ENCODE measurements at regions not wholly inside any gene's neighbourhood (a gene's known extent, or its start where the extent isn't known, plus 50 kb on each side); places are given as distances from the start of the nearest gene placed in this dataset.

DNA sequence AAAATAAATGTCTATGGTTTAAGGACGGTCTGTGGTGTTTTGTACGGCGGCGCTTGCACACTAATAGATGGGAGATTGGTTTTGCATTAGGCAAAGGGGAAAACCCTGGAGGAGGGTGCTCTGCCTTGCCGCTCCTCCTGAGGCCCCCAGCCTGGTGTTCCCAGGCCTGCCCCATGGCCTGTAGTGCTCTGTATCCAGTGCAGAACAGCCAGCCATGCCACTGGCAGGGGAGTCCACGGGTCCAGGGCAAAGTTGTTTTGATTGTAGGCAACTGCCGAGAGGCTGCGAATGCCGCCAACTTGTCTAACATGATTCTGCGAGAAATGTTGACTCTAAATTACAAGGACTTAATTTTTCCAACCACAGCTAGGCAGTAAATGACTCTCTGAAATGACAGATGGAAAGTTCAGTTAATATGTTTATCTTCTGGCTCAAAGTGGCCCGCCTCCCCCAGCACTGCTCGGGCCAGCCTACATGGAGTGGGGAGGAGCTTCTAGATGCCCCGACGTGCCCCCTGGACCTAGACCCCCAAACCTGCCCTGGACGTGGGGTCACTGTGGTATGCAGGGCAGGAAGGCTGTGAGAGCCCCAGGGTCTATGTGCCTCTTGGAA is 104.6 kb upstream of the GDF10 start:
- no peak for DNase-seq

DNA sequence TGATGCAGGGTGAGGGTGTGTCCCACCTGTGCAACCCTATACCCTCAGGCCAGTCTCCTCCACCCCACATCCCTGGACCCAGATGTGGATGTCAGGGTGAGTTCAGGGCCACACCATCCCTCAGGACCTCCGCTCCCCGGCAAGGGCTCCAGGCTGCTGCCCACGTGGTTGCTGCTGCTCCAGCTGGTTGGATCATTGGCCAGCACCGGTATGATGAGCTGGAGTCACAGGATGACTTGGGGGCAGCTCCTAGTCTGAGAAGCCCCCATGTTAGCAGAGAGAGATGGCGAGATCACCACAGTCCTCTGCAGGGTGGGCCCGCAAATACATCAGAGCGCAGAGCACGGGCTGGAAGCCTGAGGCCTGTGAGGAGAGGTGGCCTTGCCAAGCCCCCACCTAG is 103.3 kb upstream of the GDF10 start:
- no peak for DNase-seq

DNA sequence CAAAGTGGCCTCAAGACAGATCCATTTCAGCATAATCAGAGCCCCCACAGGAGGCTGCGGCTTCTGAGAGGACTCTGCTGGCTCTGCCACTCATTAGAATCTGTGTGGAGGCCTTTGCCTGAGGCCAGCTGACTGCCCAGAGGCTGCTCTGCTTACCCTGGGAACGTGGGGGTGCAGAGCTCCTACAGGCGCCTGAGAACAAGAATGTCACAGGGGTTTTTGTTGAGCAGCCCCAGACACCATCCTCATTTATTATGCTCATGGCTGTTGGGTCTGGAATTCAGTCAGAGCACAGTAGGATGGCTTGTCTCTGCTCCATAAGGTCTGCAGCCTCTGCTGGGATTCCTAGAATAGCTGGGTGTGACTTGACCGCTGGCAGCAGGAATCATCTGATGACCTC is 101.8 kb upstream of the GDF10 start:
- no peak for DNase-seq

DNA sequence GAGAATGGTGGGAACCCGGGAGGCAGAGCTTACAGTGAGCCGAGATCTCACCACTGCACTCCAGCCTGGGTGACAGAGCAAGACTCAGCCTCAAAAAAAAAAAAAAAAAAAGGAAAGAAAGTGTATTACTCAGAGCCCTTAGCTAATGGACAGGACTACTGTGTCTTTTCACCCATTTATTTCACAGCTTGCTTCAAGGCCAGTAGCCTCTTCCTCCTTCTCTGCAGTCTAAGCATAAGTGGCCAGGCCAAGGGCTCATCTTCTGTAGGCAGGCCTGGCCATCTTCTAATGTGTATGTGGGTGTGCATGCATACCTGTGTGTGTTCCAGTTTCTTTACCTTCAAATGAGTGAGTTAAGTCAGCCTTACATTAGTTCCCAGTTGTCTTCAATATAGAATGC is 94.8 kb upstream of the GDF10 start:
- no peak for DNase-seq

DNA sequence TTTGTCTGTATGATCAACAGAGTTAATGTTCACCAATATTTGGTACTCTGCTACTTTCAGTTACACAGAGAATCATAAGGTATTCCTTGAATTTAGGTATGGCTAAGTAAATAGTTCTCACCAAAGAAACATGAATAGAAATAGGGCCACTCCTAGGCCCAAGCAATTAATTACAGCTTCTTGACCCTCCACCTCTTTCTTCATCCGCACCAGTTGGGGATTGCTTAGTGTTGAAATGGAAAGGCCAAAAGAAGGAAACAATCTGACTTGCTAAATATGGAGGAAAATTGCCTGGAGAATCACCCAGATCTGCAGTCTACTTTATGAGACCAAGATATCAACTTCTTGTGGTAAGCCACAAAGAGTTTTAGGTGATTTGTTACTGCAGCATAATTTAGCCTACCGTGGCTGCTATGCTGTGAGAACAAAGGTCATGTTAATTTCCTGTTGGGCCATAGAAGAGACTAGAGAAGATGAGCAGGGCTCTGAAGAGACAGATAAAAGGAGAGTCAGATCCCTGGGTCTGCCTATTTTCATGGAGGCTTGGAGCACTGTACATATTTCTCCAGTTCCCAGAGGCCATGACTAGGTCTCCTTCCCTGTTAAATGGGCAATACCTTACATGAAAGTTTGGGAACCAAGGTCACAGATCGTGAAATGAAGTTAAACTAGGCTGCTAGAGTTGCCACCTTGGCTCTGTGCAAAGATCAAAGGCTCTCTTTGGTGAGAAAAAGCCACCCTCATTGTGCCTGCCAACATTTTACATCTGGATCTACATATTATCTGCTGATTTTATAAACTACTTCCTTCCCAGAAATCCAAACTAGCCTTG is 93.3 kb upstream of the GDF10 start:
- no peak for DNase-seq

DNA sequence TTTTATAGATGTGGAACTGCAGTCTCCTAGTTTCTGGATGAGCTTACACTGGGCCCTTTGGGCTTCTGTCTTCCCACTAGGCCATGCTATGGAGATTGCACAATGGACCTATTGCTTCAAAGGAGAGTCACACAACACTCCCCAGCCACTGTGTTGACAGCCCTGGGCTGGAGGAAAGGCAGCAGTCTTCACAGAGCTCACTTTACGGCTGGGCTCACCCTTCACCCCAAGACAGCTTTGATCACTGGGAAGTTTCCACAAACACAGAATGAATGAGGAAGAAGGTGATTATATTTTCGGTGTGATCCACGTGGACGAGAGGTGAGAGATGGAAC is 92.7 kb upstream of the GDF10 start:
- no peak for DNase-seq

DNA sequence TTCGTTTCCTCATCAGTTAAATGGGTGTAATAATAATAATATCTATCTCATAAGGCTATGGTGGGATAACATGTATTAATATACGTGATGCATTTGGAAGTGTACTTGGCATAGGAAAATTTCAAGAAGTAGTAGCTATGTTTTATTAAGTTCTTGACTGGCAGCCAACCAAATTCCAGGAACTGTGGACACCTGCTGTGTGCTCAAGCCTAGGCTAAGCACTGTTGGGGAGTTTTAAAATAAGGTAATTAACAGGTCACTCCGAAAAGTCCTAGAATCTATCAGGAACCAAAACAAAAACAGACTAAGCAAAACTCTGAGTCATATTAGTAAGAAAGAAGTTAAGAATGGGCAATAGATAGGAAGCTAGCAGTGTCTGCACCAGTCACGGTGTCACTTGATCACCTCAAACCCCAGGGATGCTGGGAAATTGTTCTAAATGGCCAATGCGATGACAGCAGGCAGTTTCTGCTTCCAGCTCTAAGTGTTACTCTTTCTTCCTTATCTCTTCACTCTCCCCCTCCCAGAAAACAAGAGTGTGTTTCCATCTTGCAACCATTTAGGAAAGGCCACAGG is 92.0 kb upstream of the GDF10 start:
- no peak for DNase-seq

DNA sequence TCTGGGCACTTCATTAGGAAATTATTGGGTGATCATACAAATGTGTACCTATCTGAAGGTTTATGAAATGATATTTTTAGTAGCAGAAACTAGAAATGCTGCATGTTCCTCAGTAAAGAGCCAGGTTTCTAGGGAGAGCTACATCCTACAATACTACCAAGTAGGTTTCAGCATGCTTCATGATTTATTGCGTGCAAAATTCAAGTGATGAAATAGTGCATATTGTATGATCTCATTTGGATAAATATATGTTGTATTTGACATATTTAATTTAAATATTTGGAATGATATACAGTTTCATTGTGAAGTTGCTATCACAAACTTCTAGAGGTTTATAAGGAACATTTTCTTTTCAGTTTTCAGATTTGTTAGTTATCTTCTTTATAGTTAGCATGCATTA is 90.5 kb upstream of the GDF10 start:
- DNase-seq, result no peak

DNA sequence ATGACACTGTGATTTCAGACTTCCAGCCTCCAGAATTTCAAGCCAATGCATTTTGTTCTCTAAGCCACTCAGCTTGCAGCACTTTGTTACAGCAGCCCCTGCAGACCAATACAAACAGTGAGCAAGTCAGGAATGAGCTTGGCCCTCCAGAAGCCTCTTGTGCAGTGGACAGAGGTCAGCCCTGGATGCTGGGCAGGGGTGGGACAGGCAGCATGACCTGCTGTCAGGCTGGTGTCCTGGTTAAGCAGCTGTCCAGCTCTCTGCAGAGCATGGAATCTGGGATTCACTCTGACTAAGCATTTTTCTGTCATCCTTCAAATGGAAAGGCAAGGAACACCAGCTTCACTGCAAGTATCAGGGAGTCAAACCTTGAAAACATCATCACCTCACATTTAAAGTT is 85.5 kb upstream of the GDF10 start:
- DNase-seq, result no peak

DNA sequence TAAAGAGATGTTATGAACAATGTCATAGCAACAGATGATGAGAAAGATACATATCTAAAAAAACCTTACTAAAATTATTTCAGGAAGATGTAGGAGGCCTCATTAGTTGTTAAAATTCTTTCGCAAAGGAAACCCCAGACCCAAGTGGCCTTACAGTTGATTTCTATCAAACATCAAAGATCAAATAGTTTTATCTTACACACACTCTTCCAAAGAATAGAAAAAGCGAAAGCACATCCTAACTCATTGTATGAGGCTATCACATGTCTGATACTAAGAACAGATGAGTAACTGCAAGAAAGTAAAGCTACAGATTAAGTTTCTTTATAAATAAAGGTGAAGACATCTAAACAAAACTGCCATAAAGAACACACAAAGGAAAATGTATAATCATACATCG is 82.9 kb upstream of the GDF10 start:
- no peak for DNase-seq

DNA sequence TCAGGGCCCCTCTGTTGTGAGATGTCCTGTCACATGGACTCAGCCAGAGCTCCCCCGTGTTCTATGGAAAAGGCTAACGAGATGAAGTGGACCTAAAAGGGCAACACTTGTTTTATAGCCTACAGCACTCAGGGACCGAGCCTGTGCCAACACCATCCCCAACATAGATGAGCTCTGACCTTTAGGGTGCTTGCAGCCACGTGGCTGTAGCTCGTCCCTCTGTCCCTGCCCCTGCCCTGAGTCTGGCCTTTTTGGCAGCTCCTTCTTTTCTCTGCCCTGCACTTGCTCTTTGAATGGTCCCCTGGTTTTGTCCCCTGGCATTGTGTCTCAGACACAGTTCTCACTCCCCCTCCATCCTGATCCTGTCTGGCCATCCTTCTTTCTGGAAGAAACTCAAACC is 81.2 kb upstream of the GDF10 start:
- no peak for DNase-seq

DNA sequence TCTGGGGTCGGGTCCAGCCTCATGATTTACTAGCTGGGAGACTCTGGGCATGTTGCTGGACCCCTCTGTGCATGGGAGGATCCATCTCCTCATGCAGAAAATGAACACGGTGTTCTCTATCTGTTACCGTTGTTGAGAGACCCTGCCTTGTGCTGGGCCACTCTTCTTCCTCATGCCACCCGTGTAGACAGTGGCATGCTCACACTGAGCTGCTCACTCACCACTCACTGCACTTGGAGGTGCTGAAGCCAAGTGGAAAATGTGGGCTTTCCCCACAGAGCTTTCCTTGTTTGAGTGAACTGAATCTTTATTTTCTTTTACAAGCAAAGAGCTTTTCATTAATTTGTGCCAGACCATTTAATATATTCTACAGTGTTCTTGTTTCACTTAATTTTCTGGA is 77.5 kb upstream of the GDF10 start:
- DNase-seq, result no peak

DNA sequence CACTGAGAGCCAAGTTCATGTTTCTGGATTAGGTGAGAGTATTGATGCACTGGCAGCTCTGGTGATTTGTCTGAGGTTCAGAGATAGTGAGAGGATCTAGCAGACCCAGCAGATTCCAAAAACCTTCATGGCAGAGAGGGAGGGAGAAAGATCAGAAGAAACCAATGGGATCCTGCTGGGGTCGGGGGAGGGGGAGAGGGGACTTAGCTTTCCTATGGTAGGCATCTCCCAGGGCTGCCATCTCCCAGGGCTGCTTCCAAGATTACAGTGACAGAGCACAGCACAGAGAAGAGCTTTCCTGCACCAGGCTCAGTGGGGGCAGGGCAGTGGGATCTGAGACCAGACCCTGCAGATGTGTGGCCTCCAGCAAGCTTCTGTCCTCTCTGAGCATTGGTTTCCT is 76.8 kb upstream of the GDF10 start:
- DNase-seq, result no peak

DNA sequence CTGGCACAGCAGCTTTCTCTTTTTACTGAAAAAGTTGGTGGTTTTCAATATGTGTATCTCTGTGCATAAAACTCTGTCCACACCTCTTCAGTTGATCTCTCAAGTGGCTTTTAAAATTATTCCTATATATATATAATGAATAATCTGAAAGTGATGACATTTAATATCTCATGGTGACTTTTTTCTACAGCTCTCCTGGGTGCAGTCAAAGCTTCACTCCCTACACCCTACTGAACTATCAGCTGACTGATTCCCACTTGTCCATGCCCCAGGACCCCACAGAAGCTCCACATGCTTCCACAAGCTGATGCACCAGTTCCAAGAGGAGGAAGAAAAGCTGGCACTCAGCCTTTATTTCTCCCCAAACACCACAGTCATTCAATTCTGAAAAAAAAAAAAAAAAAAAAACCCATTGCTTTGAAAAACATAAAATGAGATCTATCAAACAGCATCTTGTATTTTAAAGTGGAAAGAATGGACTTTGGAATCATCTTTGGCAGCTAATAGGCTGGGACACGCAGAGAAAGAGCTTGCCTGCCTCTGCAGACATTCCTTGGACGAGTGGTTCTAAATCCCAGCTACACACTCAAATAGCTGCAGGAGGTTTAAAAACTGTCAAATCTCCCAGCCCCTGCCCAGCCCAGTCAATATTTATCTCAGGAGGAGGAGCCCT is 75.3 kb upstream of the GDF10 start:
- no peak for DNase-seq

DNA sequence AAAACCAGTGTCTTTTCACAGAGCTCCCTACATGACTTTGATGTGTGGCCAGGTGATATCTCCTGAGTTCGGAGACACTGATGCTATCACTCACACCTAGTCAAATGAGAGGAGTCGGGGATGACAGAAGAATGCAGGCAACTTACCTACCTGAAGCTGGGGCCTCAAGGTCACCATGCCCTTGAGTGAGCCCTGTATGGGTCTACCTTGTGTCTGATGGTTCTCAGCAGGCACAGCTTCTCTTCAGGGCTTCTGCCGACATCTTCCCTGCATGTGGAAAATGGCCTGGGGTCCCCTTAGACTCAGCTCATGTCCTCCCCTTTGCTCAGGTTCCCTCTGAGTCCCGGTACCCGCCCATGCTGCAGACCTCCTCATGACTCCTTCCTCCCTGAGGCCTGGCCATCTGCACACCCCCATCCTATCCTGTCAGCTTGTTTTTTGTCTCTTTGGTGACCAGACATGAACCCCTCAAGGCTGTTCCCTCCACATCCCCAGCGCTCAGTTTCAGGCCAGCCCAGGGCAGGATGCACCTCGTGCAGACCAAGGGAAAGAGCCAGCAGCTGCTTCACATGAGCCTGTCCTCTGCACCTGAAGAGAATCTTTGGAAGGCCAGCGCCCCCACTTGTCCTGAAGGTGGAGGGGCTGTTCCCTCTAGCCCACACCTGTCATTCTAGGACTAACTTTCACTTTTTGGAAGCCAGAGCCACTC is 74.6 kb upstream of the GDF10 start:
- no peak for DNase-seq

DNA sequence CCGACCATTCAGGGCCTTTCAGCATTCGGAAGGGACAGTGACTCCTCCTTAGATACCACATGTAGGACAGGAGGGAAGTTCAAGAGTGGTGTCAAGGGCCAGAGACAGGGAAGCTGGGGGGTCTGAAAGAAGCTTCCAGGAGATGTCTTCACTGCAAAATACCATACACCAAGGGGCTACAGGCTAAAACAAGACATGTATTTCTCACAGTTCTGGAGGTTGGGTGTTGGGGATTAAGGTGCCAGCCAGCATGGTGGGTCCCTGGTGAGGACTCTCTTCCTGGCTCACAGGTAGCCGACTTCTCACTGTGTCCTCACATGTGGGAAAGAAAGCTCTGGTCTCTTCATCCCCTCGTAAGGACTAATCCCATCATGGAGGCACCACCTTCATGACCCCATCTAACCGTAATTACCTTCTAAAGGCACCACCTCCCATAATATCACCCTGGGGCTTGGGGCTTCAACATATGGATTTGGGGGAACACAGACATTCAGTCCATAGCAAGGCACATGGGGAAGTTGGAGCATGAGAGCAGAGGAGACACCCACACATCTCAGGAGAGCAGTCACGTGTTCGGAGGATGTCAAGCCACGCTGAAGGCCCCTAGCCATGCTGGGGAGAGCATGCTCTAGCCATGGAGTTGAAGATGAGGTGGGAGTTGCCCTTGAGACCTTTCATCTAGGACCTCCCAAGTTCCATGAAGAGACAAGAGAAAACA is 73.9 kb upstream of the GDF10 start:
- DNase-seq, result no peak

DNA sequence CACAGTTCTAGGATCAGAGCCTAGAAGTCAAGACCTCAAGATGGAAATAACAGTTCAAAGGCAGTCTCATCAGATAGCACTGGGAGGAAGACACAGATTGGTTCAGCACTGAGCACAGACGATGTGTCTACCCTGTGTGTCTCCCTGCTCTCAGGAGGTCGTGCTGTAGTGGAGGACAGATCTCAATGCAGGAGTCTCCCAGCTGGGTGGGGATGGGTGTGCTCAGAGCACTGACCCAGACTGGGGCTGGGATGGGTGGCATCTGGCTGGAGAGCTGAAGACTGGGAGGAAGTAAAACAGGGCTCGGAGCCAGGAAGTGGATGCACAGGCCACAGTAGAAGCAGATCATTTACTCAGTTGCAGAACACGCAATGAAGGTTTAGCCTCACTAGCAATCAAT is 69.5 kb upstream of the GDF10 start:
- no peak for DNase-seq

DNA sequence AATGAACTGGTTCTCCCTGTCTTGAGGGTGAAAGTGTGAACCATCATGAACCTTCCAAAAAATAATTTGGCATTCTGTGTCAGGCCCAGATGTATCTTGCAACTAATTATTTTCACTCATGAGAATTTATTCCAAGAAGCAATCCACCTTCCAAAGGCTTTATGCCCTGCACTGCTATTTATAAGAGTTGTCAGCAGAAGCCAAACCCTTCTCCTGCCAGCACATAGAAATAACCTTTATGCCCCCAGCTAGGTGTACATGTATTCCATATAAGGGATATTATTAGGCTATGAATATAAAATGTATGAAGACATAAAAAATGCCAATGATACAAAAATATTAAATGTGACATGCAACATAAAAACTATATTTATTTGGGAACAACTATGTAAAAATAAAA is 69.0 kb upstream of the GDF10 start:
- DNase-seq, result no peak

DNA sequence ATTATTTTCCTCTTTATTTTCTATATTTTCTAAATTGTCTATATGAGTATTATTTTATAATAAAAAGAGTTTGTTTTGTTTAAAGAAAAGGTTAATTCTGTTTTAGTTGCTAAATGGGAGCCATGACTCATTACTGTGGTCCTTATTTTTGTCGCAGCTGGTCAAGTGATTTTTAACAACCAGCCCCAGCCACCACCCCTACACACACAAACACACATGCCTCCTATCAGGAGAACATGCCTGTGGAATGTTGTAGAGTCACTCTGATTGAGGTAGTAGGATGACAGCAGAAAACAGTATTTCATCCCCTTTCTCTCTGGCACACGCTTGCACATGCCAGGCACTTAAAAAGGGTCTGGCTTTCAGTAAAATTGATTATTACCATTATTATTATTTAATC is 68.6 kb upstream of the GDF10 start:
- DNase-seq, result no peak

DNA sequence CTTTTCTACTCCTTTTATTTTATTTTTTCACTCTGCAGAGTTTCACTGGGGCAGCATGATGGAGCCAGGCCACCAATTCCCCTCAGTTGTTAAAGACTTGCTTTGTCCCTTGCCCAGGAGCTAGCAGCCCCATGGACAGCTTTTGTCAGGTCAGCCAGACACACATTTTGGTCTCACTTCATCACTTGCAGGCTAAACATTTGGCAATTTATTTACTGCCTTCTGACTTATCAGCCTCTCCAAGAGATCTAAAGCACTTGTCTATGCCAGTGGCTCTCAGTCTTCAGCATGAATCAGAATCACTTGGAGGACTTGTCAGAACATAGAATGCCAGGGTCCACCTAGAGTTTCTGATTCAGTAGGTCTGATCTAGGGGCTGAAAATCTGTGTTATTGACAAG is 66.4 kb upstream of the GDF10 start:
- DNase-seq, result no peak

DNA sequence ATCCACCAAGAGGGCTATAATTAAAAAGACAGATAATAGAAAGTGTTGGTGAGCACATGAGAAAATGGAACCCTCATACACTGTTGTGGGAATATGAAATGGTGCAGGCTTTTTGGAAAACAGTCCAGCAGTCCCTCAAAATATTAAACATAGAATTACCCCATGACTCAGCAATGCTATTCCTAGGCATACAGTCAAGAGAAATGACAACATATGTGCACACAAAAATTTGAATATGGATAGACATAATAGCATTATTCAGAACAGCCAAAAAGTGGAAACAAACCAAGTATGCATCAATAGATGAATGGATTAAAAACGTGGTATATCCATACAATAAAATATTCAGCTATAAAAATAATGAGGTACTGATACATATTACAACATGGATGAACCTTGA is 64.5 kb upstream of the GDF10 start:
- DNase-seq, result no peak

DNA sequence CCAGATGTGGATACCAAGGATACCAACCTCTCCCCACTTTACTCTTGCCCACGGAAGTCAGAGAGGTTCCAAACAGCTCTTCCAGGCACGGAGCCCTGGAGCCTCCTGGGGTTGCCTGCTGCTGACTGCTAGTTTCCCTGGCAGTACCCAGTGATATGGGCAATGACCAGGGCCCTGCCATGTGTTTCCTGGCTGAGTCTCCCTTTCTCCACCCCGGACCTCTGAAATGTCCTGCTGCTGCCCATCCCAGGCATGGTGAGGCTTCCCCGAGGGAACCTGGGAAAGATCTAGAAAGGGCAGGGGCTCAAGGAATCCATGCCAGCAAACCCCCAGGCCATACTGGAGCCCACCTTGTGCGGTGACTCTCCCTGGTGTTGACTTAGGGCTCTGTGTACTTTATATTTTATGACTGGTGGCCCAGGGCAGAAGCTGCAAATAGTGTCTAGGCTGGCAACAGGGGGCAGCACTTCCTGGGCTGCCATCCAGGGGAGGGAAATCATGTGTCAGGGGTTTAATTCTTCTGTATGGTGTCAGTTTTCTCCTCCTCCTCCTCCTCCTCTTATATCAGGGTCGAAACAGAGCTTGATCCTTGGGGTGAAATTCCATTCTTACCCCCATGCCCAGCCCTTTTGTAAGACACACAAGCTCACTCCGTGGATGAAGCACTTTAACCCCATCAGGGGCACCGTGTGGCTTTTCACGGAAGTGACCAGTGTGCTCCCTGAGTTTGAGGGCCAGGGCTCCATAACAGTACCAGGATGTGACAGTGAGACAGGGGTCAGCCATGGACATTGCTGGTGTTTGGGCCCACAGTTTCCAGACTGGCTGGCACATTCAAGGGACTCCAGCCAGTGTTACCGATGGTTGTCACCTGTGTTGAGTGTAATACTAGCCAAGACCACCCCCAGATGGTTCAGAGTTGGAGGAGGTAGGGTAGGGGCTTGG is 62.4 kb upstream of the GDF10 start:
- DNase-seq, result no peak
